ENCODE measurements at regions not wholly inside any gene's neighbourhood (a gene's known extent, or its start where the extent isn't known, plus 50 kb on each side); places are given as distances from the start of the nearest gene placed in this dataset.

DNA sequence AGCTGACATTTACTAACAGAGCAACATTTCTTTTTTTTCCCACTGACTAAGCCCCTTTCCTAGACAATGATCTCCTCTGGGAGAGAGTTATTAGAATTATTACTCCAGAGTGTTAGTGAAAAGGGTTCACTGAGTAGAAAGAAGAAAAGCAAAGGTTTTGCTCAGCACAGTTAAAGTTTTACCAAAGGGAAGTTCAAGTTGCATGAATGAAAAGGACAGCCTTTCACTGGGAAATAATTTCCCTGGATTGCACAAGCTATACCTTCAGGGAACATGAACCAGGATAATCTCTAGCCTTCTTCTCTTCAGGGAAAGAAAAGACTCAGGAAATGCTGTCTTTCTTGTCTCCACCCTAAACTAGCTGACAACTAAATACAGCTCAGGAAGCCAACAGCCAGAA, 71.4 kb upstream of the ESRRG start:
- H3K4me3 ChIP-seq, result no peak overlapping the region
- TF ChIP-seq, protein P1, sequence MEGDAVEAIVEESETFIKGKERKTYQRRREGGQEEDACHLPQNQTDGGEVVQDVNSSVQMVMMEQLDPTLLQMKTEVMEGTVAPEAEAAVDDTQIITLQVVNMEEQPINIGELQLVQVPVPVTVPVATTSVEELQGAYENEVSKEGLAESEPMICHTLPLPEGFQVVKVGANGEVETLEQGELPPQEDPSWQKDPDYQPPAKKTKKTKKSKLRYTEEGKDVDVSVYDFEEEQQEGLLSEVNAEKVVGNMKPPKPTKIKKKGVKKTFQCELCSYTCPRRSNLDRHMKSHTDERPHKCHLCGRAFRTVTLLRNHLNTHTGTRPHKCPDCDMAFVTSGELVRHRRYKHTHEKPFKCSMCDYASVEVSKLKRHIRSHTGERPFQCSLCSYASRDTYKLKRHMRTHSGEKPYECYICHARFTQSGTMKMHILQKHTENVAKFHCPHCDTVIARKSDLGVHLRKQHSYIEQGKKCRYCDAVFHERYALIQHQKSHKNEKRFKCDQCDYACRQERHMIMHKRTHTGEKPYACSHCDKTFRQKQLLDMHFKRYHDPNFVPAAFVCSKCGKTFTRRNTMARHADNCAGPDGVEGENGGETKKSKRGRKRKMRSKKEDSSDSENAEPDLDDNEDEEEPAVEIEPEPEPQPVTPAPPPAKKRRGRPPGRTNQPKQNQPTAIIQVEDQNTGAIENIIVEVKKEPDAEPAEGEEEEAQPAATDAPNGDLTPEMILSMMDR (IDR thresholded peaks at IDR 0.05; ENCODE audit: low read depth, low read length), result no peak
- H3K9me3 ChIP-seq (ENCODE audit: low read depth), result no peaks in the 10 kb centered on the region
- no peaks in the 10 kb centered on the region for H3K27me3 ChIP-seq
- no peak overlapping the region for H3K27ac ChIP-seq
- H3K36me3 ChIP-seq, result no peaks in the 10 kb centered on the region
- DNase-seq (ENCODE audit: low read depth in 1 of 2, low spot score in 1 of 2), result no peak
- no peaks in the 10 kb centered on the region for H3K4me1 ChIP-seq (ENCODE audit: low read depth)

DNA sequence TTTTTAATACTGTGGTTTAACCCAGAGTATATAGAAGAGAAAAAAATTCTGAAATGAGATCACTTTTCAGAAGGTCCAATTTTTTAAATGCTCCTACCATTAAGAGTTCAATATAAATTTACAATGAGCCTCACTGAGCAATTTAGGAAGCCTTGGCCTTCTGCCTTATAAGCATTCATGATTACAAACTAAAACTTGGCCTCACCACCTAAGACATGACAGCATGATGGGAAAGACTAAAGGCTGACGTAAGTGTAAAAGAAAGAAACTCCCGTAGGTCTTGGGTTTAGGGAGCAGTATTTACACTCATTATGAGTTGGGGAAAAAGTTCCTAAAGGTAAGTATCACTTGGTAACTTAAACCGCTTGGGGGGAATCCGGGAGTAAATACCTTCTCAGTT, 70.7 kb upstream of the ESRRG start:
- H3K36me3 ChIP-seq, result no peaks in the 10 kb centered on the region
- H3K27ac ChIP-seq, result no peak overlapping the region
- H3K27me3 ChIP-seq, result no peaks in the 10 kb centered on the region
- no peak overlapping the region for H3K4me3 ChIP-seq
- DNase-seq (ENCODE audit: low read depth in 1 of 2, low spot score in 1 of 2), result no peak
- H3K4me1 ChIP-seq (ENCODE audit: low read depth), result no peaks in the 10 kb centered on the region
- H3K9me3 ChIP-seq (ENCODE audit: low read depth), result no peaks in the 10 kb centered on the region
- TF ChIP-seq, protein P1 (IDR thresholded peaks at IDR 0.05; ENCODE audit: low read depth, low read length), result no peak

DNA sequence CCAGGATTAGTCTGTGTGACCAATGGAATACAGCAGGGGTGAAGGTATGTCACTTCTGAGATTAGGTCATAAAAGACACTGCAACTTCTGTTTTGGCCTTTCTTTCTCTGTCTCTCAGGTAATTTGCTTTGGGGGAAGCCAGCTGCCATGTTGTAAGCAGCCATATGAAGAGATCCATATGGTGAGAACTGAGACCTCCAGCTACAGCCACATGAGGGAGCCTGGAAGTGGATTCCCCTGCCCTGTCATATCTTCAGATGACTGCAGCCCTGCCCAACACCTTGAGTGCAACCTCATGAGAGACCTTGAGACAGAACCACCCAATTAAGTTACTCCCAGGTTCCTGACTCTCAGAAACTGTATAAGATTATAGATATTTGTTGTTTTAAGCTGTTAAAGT, 70.1 kb upstream of the ESRRG start:
- H3K27me3 ChIP-seq, result no peaks in the 10 kb centered on the region
- H3K27ac ChIP-seq, result no peak overlapping the region
- TF ChIP-seq, protein P1 (IDR thresholded peaks at IDR 0.05; ENCODE audit: low read depth, low read length), result no peak
- no peak overlapping the region for H3K4me3 ChIP-seq
- H3K9me3 ChIP-seq (ENCODE audit: low read depth), result no peaks in the 10 kb centered on the region
- H3K36me3 ChIP-seq, result no peaks in the 10 kb centered on the region
- DNase-seq (ENCODE audit: low read depth in 1 of 2, low spot score in 1 of 2), result no peak
- no peaks in the 10 kb centered on the region for H3K4me1 ChIP-seq (ENCODE audit: low read depth)

DNA sequence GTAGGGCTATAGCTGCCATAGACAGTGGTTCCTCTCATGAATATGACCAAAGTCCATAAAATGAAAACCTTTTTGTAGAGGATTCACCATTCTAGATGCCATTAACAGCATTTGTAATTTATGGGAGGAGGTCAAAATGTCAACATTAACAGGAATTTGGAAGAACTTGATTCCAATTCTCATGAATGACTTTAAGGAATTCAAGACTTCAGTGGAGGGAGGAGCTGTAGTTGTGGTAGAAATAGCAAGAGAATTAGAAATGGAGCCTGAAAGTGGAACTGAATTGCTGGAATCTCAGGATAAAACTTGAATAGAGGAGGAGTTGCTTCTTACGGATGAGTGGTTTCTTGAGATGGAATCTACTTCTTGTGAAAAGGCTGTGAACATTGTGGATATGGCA, 65.4 kb upstream of the ESRRG start:
- no peak for DNase-seq (ENCODE audit: low read depth in 1 of 2, low spot score in 1 of 2)
- TF ChIP-seq, protein P1 (IDR thresholded peaks at IDR 0.05; ENCODE audit: low read depth, low read length), result no peak
- Histone ChIP-seq H3K4me3 (no peak overlapping the region), H3K27ac (no peak overlapping the region), H3K9me3 (ENCODE audit: low read depth) (no peaks in the 10 kb centered on the region), H3K27me3 (no peaks in the 10 kb centered on the region), H3K4me1 (ENCODE audit: low read depth) (peaks cover 12% of the 10 kb centered on the region), H3K36me3 (no peaks in the 10 kb centered on the region)

DNA sequence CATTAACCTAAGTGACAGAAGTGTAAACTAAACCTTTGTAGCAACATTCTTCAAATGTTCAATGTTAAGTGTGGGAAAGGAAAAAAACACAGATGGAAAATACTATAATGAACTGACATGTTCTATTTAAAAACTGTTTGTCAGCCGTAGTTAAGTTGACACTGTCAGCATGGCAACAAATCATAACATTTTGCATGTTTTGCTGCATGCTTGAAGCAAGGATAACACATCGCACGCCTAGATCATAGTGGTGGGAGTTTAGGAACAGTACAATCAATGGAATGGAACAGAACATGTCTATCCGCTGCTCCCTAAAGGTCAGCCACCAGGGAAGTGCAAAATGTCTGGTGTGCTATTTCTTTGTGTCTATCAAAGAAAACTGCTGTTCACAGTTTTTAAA, 62.5 kb upstream of the ESRRG start:
- Histone ChIP-seq H3K9me3 (ENCODE audit: low read depth) (no peaks in the 10 kb centered on the region), H3K27me3 (no peaks in the 10 kb centered on the region), H3K4me1 (ENCODE audit: low read depth) (peaks cover 12% of the 10 kb centered on the region), H3K4me3 (no peak overlapping the region), H3K36me3 (no peaks in the 10 kb centered on the region), H3K27ac (peak overlapping the region; percentile 22)
- TF ChIP-seq, protein P1 (IDR thresholded peaks at IDR 0.05; ENCODE audit: low read depth, low read length), result no peak
- DNase-seq (ENCODE audit: low read depth in 1 of 2, low spot score in 1 of 2), result no peak

DNA sequence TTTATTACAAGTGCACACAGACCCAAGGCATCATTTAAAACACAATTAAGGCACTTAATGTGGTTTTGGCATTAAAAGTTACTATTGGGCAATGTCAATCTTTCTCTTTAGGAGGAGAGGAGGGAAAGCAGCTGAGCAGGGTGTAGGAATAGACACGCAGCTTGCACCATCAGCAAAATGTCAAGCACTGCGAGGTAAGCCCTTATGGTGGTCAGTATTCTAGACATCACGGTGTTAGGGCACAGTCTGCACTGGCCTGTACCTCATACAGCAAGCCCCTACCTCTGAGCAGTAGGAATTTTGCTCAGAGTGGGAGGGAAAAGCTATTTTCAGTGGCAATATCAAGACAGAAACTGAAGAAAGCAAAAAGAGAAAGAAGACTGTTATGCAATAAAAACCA, 62.0 kb upstream of the ESRRG start:
- TF ChIP-seq, protein P1 (IDR thresholded peaks at IDR 0.05; ENCODE audit: low read depth, low read length), result no peak
- no peak for DNase-seq (ENCODE audit: low read depth in 1 of 2, low spot score in 1 of 2)
- Histone ChIP-seq H3K27ac (no peak overlapping the region), H3K9me3 (ENCODE audit: low read depth) (no peaks in the 10 kb centered on the region), H3K27me3 (no peaks in the 10 kb centered on the region), H3K4me1 (ENCODE audit: low read depth) (peaks cover 15% of the 10 kb centered on the region), H3K4me3 (no peak overlapping the region), H3K36me3 (no peaks in the 10 kb centered on the region)

Data from cardiac muscle cell (in vitro differentiated cells and primary cell).